A549 (cell line): ENCODE measurements at regions not wholly inside any gene's neighbourhood (a gene's known extent, or its start where the extent isn't known, plus 50 kb on each side); places are given as distances from the start of the nearest gene placed in this dataset.

Experiments
- CHD4 ChIP-seq: fragments of 200-600 bp; sonication (generic); IDR thresholded peaks from 2 replicates; pipeline ENCODE4 v1.6.1; 2016; ENCODE audit warnings: antibody characterized with exemption, mild to moderate bottlenecking, borderline replicate concordance
- NFE2L2 ChIP-seq: fragments of 150-350 bp; conservative IDR thresholded peaks from 2 replicates; pipeline ENCODE4 v1.6.1; 2014; ENCODE audit warnings: low read length
- NR3C1 ChIP-seq: fragments of >200 bp; sonication (Bioruptor Twin); formaldehyde crosslinking; IDR thresholded peaks from 3 replicates; pipeline ENCODE4 v1.6.1; 2017
- PHF8 ChIP-seq: fragments of 200-600 bp; sonication (generic); IDR thresholded peaks from 2 replicates; pipeline ENCODE4 v1.6.1; 2016; ENCODE audit warnings: low read depth, mild to moderate bottlenecking, antibody characterized with exemption, moderate library complexity, borderline replicate concordance
- RARB ChIP-seq: fragments of 250-450 bp; sonication (Bioruptor Pico); IDR thresholded peaks from 2 replicates; pipeline ENCODE4 v1.8.0; 2021; ENCODE audit warnings: mild to moderate bottlenecking, moderate library complexity
- REST ChIP-seq: fragments of 200-600 bp; sonication (generic); IDR thresholded peaks from 2 replicates; pipeline ENCODE4 v1.6.1; 2016; ENCODE audit warnings: antibody characterized with exemption, mild to moderate bottlenecking, moderate library complexity
- RNF2 ChIP-seq: fragments of 200-600 bp; sonication (generic); IDR thresholded peaks from 2 replicates; pipeline ENCODE4 v1.6.1; 2016; ENCODE audit warnings: low read depth, mild to moderate bottlenecking, antibody characterized with exemption, moderate library complexity, borderline replicate concordance
- TF ChIP-seq, protein P1 (sequence below): fragments of >200 bp; sonication (Bioruptor Twin); formaldehyde crosslinking; IDR thresholded peaks from 3 replicates; pipeline ENCODE4 v1.5.1; 2016
- TF ChIP-seq, protein P2 (sequence below): fragments of 450-650 bp; IDR thresholded peaks from 2 replicates; pipeline ENCODE4 v1.6.1; 2014; ENCODE audit warnings: antibody characterized with exemption
- TF ChIP-seq, protein P3 (sequence below): IDR thresholded peaks from 2 replicates; pipeline ENCODE4 v1.6.1; 2012

GRCh38 chr12:91574975-91575374 is 392.4 kb upstream of the DCN start:
- TF ChIP-seq, protein P1, sequence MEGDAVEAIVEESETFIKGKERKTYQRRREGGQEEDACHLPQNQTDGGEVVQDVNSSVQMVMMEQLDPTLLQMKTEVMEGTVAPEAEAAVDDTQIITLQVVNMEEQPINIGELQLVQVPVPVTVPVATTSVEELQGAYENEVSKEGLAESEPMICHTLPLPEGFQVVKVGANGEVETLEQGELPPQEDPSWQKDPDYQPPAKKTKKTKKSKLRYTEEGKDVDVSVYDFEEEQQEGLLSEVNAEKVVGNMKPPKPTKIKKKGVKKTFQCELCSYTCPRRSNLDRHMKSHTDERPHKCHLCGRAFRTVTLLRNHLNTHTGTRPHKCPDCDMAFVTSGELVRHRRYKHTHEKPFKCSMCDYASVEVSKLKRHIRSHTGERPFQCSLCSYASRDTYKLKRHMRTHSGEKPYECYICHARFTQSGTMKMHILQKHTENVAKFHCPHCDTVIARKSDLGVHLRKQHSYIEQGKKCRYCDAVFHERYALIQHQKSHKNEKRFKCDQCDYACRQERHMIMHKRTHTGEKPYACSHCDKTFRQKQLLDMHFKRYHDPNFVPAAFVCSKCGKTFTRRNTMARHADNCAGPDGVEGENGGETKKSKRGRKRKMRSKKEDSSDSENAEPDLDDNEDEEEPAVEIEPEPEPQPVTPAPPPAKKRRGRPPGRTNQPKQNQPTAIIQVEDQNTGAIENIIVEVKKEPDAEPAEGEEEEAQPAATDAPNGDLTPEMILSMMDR = no peak
- TF ChIP-seq REST = no peak
- TF ChIP-seq, protein P2, sequence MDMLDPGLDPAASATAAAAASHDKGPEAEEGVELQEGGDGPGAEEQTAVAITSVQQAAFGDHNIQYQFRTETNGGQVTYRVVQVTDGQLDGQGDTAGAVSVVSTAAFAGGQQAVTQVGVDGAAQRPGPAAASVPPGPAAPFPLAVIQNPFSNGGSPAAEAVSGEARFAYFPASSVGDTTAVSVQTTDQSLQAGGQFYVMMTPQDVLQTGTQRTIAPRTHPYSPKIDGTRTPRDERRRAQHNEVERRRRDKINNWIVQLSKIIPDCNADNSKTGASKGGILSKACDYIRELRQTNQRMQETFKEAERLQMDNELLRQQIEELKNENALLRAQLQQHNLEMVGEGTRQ = no peak
- no peak for TF ChIP-seq PHF8
- no peak for TF ChIP-seq NR3C1
- no peak for TF ChIP-seq CHD4
- TF ChIP-seq RNF2 = no peak
- TF ChIP-seq NFE2L2 = no peak
- no peak for TF ChIP-seq RARB (CRISPR knock-in tag)
- TF ChIP-seq, protein P3, sequence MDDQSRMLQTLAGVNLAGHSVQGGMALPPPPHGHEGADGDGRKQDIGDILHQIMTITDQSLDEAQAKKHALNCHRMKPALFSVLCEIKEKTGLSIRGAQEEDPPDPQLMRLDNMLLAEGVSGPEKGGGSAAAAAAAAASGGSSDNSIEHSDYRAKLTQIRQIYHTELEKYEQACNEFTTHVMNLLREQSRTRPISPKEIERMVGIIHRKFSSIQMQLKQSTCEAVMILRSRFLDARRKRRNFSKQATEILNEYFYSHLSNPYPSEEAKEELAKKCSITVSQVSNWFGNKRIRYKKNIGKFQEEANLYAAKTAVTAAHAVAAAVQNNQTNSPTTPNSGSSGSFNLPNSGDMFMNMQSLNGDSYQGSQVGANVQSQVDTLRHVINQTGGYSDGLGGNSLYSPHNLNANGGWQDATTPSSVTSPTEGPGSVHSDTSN = no peak
